Stimulated activated naive B cell treated with anti-CD40 and anti-IgM and Interleukin-4, amounts not matched to agents 10 μg/mL and 1 μg/mL and 100 μg/mL, for 72 hours (primary cell): ENCODE measurements at regions not wholly inside any gene's neighbourhood (a gene's known extent, or its start where the extent isn't known, plus 50 kb on each side); places are given as distances from the start of the nearest gene placed in this dataset.

ENCODE experiments used
- ATAC-seq, 2 donors: fragments of 150-1000 bp; cut with Tn5 transposase; replicated peaks; 2 replicates each; pipeline ENCODE4 v1.10.0; 2021; ENCODE audit warnings: moderate library complexity in 1 of 2
- DNase-seq: peaks from one replicate; pipeline ENCODE4 v3.0.0; 2021
- H3K27ac Mint-ChIP-seq: one replicate; pipeline ENCODE4 v1.8.0; 2022; ENCODE audit warnings: mild to moderate bottlenecking, mixed read lengths
- H3K27me3 Mint-ChIP-seq, 2 donors: one replicate each; pipeline ENCODE4 v1.8.0; 2022; ENCODE audit warnings: mixed read lengths in 2 of 2
- H3K36me3 Mint-ChIP-seq, 2 donors: one replicate each; pipeline ENCODE4 v1.8.0; 2022; ENCODE audit warnings: mixed read lengths in 2 of 2, mild to moderate bottlenecking in 1 of 2
- H3K4me1 Mint-ChIP-seq, 2 donors: one replicate each; pipeline ENCODE4 v1.8.0; 2022; ENCODE audit warnings: mixed read lengths in 2 of 2, mild to moderate bottlenecking in 1 of 2
- H3K4me3 Mint-ChIP-seq, 2 donors: one replicate each; pipeline ENCODE4 v1.8.0; 2022; ENCODE audit warnings: mild to moderate bottlenecking in 2 of 2, mixed read lengths in 2 of 2, moderate library complexity in 1 of 2
- H3K9me3 Mint-ChIP-seq, 2 donors: one replicate each; pipeline ENCODE4 v1.8.0; 2022; ENCODE audit warnings: mixed read lengths in 2 of 2, mild to moderate bottlenecking in 1 of 2

- Mint-ChIP-seq H3K27ac (no peak overlapping the region), H3K36me3 (no peaks in the 10 kb centered on the region), H3K27me3 (no peaks in the 10 kb centered on the region), H3K4me1 (no peaks in the 10 kb centered on the region), H3K4me3 (no peak overlapping the region), H3K9me3 (peaks cover 0 to 4% of the 10 kb centered on the region in 2 donors)
- DNase-seq (no peak), ATAC-seq (no peak)
Measured at GRCh38 chr10:111865550-111865949, 318.0 kb downstream of the GPAM start.

DNA sequence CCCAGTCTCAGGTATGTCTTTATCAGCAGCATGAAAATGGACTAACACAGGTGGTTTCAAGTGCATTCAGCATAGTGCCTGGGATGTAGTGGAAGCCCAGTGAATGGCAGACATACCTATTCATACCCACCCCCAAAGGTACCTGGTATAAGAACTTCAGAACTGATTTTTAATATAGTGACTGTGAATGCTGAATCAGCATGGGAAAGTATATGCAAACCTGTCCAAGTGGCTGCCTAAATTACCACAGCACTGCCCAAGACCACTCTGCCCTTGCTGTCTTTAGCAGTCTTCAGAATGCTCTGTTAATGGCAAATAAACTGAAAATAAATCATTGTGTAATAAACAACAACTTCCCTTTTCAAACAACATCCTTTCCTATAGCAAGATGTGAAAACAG lies 312.1 kb downstream of the GPAM start:
- no peak overlapping the region for H3K27ac Mint-ChIP-seq
- no peaks in the 10 kb centered on the region for H3K27me3 Mint-ChIP-seq
- no peak overlapping the region for H3K4me3 Mint-ChIP-seq
- ATAC-seq, result no peak
- H3K4me1 Mint-ChIP-seq, result no peaks in the 10 kb centered on the region
- no peak for DNase-seq
- H3K9me3 Mint-ChIP-seq, result peaks cover 6 to 8% of the 10 kb centered on the region in 2 donors
- no peaks in the 10 kb centered on the region for H3K36me3 Mint-ChIP-seq

DNA sequence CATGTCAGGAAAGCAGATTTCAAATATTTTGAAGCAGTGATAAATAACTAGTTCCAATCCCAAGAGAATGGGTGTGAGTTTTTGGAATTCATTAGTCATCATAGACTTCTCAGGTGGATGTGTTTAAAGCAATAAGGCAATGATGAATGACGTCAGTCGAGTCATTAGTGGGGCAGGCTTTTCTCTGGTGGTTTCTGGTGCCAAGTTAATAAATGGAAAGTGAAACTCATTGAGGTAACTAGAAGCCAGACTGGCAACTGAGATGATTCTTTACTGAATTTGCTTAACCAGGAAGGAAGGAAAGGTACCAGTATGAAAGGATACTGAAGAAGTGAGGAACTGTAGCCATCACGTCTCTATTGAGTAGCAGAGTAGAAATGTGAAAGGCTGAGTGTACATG lies 311.0 kb downstream of the GPAM start:
- DNase-seq (no peak), ATAC-seq (no peak)
- Mint-ChIP-seq H3K27me3 (no peaks in the 10 kb centered on the region), H3K9me3 (peaks cover 5 to 11% of the 10 kb centered on the region in 2 donors), H3K36me3 (no peaks in the 10 kb centered on the region), H3K4me3 (no peak overlapping the region), H3K27ac (no peak overlapping the region), H3K4me1 (no peaks in the 10 kb centered on the region)

DNA sequence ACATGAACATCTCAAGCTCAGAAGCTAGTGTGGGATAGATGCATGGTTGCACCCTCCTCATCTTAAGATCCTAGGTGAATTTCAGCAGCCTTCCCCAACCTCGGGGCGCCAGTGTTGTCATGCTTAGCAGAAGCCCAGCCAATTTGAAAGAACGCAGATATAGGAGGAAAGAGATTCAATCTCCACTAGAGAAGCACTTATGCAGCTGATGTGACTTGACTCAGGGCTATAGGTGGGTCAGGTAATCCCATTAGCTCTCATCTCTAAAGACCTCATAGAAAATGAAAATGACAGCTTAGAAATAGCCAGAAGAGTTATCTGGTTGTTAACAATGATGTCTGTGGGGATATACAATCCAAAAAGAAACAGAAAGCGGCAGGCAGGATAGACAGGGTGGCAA lies 310.5 kb downstream of the GPAM start:
- peaks cover 6 to 16% of the 10 kb centered on the region in 2 donors for H3K9me3 Mint-ChIP-seq
- DNase-seq (no peak), ATAC-seq (no peak)
- H3K4me3 Mint-ChIP-seq, result no peak overlapping the region
- H3K36me3 Mint-ChIP-seq, result no peaks in the 10 kb centered on the region
- H3K27ac Mint-ChIP-seq, result no peak overlapping the region
- H3K4me1 Mint-ChIP-seq, result no peaks in the 10 kb centered on the region
- no peaks in the 10 kb centered on the region for H3K27me3 Mint-ChIP-seq

GRCh38 chr10:111873621-111874135 lies 309.9 kb downstream of the GPAM start:
- ATAC-seq, result no peak
- no peaks in the 10 kb centered on the region for H3K4me1 Mint-ChIP-seq
- H3K36me3 Mint-ChIP-seq, result no peaks in the 10 kb centered on the region
- H3K9me3 Mint-ChIP-seq, result peaks cover 7 to 22% of the 10 kb centered on the region in 2 donors
- H3K27ac Mint-ChIP-seq, result no peak overlapping the region
- no peak overlapping the region for H3K4me3 Mint-ChIP-seq
- no peaks in the 10 kb centered on the region for H3K27me3 Mint-ChIP-seq
- DNase-seq, result no peak

GRCh38 chr10:111874576-111874975 lies 309.0 kb downstream of the GPAM start:
- DNase-seq, result no peak
- Mint-ChIP-seq H3K36me3 (no peaks in the 10 kb centered on the region), H3K9me3 (peaks cover 7 to 22% of the 10 kb centered on the region in 2 donors), H3K4me3 (no peak overlapping the region), H3K4me1 (no peaks in the 10 kb centered on the region), H3K27me3 (no peaks in the 10 kb centered on the region), H3K27ac (no peak overlapping the region)
- ATAC-seq, result no peak

- Mint-ChIP-seq H3K9me3 (peaks cover 5 to 20% of the 10 kb centered on the region in 2 donors), H3K27ac (no peak overlapping the region), H3K27me3 (no peaks in the 10 kb centered on the region), H3K4me1 (no peaks in the 10 kb centered on the region), H3K4me3 (no peak overlapping the region), H3K36me3 (no peaks in the 10 kb centered on the region)
- no peak for ATAC-seq
- no peak for DNase-seq
Measured at GRCh38 chr10:111875725-111876124, 307.8 kb downstream of the GPAM start.

- H3K9me3 Mint-ChIP-seq, result peaks cover 2 to 14% of the 10 kb centered on the region in 2 donors
- H3K27ac Mint-ChIP-seq, result no peak overlapping the region
- H3K4me1 Mint-ChIP-seq, result no peaks in the 10 kb centered on the region
- DNase-seq (no peak), ATAC-seq (no peak)
- H3K36me3 Mint-ChIP-seq, result no peaks in the 10 kb centered on the region
- no peak overlapping the region for H3K4me3 Mint-ChIP-seq
- no peaks in the 10 kb centered on the region for H3K27me3 Mint-ChIP-seq
Measured at GRCh38 chr10:111877258-111877657, 306.3 kb downstream of the GPAM start.

DNA sequence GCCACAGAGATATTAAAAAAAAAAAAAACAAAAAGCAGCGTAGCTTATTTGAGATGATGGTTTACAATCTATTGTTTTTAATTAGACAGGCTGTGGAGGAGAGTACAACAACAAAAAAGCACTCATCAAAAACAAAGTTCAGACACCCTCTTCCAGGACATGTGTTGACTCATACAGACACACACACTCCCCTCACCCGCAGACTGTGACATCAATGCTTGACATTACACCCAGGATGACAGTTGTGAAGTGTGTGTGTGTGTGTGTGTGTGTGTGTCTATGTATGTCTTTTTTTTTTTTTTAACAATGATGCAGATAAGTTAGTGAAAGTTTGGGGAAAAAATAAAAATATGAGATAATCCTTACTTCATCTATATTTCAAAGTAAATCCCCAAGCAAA lies 303.6 kb downstream of the GPAM start:
- Mint-ChIP-seq H3K27me3 (no peaks in the 10 kb centered on the region), H3K4me3 (no peak overlapping the region), H3K36me3 (peaks cover 0 to 2% of the 10 kb centered on the region in 2 donors), H3K9me3 (peaks cover 6 to 16% of the 10 kb centered on the region in 2 donors), H3K27ac (no peak overlapping the region), H3K4me1 (no peaks in the 10 kb centered on the region)
- ATAC-seq, result no peak
- no peak for DNase-seq

DNA sequence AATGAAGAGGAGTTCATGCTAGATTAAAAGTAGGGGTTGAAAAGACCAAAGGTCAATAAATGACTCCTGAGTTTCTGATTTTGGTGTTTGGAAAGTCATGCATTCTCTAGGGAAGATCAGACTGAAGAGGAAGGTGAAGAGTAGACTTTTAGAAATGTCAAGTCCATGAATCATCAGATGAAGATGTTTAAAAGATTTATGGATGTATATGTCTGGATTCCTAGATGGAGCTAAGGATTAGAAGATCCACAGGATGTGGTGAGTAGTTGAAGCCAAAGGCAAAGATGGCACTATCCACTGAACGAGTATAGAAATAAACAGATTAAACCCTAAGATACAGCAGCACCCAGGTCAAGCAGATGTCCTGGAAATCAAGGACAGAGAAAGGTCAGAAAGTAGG lies 298.5 kb downstream of the GPAM start:
- Mint-ChIP-seq H3K27me3 (no peaks in the 10 kb centered on the region), H3K4me3 (no peak overlapping the region), H3K36me3 (peaks cover 0 to 2% of the 10 kb centered on the region in 2 donors), H3K27ac (no peak overlapping the region), H3K9me3 (peaks cover 11 to 15% of the 10 kb centered on the region in 2 donors), H3K4me1 (no peaks in the 10 kb centered on the region)
- DNase-seq, result no peak
- no peak for ATAC-seq

GRCh38 chr10:111885919-111886318 lies 297.6 kb downstream of the GPAM start:
- Mint-ChIP-seq H3K4me1 (no peaks in the 10 kb centered on the region), H3K4me3 (no peak overlapping the region), H3K27ac (no peak overlapping the region), H3K27me3 (no peaks in the 10 kb centered on the region), H3K9me3 (peaks cover 11 to 15% of the 10 kb centered on the region in 2 donors), H3K36me3 (peaks cover 0 to 2% of the 10 kb centered on the region in 2 donors)
- ATAC-seq (no peak), DNase-seq (no peak)

DNA sequence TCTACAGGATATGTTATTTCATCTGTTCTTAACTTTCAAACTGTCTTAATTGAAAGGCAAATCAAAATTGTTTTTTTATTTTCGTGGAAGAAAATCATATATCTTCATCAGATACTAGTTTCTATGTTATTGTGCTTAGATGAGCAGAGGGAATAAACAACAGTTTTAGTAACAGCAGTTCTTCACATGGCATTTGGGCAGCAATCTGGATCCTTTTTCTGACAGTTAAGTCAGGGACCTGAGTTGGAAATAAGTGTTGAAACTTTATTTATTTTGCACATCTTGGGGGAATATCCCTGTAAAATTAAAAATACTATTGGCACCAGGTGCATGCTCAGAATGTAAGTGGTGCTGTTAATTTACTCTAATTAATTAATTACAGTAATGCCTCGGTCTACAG lies 296.3 kb downstream of the GPAM start:
- no peak for DNase-seq
- no peak for ATAC-seq
- no peaks in the 10 kb centered on the region for H3K4me1 Mint-ChIP-seq
- no peaks in the 10 kb centered on the region for H3K27me3 Mint-ChIP-seq
- H3K9me3 Mint-ChIP-seq, result peaks cover 11 to 15% of the 10 kb centered on the region in 2 donors
- H3K4me3 Mint-ChIP-seq, result no peak overlapping the region
- peaks cover 0 to 2% of the 10 kb centered on the region in 2 donors for H3K36me3 Mint-ChIP-seq
- H3K27ac Mint-ChIP-seq, result no peak overlapping the region

- Mint-ChIP-seq H3K9me3 (peaks cover 7 to 12% of the 10 kb centered on the region in 2 donors), H3K36me3 (no peaks in the 10 kb centered on the region), H3K27me3 (no peaks in the 10 kb centered on the region), H3K4me1 (no peaks in the 10 kb centered on the region), H3K4me3 (no peak overlapping the region), H3K27ac (no peak overlapping the region)
- ATAC-seq, result no peak
- DNase-seq, result no peak
Measured at GRCh38 chr10:111890046-111890445, 293.5 kb downstream of the GPAM start.

DNA sequence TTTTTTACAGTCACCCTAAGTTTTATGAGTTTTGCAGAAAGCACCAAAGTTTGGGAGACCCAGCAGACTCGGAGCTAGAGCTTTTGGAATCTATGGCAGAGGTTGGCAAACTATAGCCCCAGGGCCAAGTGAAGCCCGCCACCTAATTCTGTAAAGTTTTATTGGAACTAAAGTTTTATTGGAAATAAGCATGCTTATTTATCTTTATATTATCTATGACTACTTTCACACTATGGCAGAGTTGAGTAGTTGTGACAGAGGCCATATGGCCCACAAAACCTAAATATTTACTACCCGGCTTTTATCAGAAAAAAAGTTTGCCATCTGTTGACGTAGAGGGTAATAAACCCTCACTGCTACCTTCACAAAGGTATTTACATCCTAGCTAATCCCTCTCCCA lies 267.6 kb downstream of the GPAM start:
- H3K36me3 Mint-ChIP-seq, result no peaks in the 10 kb centered on the region
- no peak for DNase-seq
- ATAC-seq, result no peak
- no peaks in the 10 kb centered on the region for H3K4me1 Mint-ChIP-seq
- H3K27ac Mint-ChIP-seq, result no peak overlapping the region
- no peaks in the 10 kb centered on the region for H3K27me3 Mint-ChIP-seq
- no peak overlapping the region for H3K4me3 Mint-ChIP-seq
- no peaks in the 10 kb centered on the region for H3K9me3 Mint-ChIP-seq

DNA sequence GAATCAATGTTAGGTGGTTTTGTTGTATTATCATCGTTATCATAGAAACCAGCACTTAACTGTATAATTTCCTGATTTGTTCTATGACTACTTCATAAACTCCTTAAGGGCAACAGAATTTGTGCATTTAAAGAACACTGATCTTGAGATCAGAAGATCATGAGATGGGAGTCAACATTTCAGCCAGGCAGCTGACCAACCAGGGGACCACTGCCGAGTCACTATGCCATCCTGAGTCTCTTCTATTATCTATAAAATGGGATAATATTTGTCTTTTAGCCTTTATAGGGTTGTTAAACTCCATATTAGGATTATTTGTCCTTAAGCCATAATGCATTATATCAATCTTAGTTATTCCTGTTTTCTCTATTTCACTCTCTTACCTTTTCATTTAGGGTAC lies 261.7 kb downstream of the GPAM start:
- no peaks in the 10 kb centered on the region for H3K36me3 Mint-ChIP-seq
- DNase-seq (no peak), ATAC-seq (no peak)
- H3K27ac Mint-ChIP-seq, result no peak overlapping the region
- no peaks in the 10 kb centered on the region for H3K4me1 Mint-ChIP-seq
- H3K9me3 Mint-ChIP-seq, result no peaks in the 10 kb centered on the region
- no peak overlapping the region for H3K4me3 Mint-ChIP-seq
- H3K27me3 Mint-ChIP-seq, result no peaks in the 10 kb centered on the region

- Mint-ChIP-seq H3K27ac (no peak overlapping the region), H3K4me3 (no peak overlapping the region), H3K36me3 (no peaks in the 10 kb centered on the region), H3K4me1 (no peaks in the 10 kb centered on the region), H3K27me3 (no peaks in the 10 kb centered on the region), H3K9me3 (no peaks in the 10 kb centered on the region)
- no peak for ATAC-seq
- no peak for DNase-seq
Measured at GRCh38 chr10:111923032-111923431, 260.5 kb downstream of the GPAM start.
